G401 (cell line): ENCODE measurements at regions not wholly inside any gene's neighbourhood (a gene's known extent, or its start where the extent isn't known, plus 50 kb on each side); places are given as distances from the start of the nearest gene placed in this dataset.

ENCODE experiments used
- DNase-seq: peaks from one replicate; pipeline ENCODE4 v3.0.0-alpha.2; 2015; ENCODE audit warnings: low spot score
- in situ Hi-C: cut with HindIII; loops from 2 replicates; pipeline ENCODE4 v1.10.0; 2016; ENCODE audit warnings: low sequenced_read_pairs, mixed read lengths

DNA sequence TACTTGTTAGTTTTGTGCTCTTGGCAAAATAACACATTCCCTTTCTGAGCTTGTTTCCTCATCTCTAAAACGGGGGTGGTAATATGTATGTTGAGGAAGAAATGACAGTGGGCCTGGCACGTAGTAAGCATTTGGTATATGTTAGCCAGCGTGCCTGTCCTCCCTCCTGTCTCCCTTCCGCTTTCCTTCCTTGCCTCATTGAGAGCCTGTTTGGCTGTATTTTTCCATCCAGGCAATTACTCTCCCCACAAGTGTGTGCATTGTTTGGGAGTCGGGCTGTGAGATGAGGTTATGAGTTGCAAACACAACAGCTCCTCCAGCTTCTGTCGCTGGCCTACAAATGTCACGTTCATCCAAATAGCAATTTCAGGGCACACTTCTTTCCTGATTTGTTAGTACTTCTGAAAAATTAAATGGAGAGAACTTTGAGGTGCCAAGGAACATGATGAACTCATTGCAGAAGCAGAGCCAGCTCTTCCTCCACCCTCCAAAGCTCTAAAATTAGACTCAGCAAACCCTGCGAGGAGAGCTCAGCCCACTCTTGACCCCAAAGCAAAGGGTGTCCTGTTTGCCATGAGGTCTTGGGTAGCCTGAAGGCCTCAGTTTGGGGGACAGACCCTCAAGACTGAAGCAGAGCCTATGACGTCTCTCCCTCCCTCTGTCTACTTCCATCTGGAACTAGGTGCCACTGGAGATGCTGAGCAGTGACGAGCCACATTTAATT, 50.7 kb upstream of the TOX2 start:
- peak; percentile 43 for DNase-seq
- in situ Hi-C loops = no loop called here

DNA sequence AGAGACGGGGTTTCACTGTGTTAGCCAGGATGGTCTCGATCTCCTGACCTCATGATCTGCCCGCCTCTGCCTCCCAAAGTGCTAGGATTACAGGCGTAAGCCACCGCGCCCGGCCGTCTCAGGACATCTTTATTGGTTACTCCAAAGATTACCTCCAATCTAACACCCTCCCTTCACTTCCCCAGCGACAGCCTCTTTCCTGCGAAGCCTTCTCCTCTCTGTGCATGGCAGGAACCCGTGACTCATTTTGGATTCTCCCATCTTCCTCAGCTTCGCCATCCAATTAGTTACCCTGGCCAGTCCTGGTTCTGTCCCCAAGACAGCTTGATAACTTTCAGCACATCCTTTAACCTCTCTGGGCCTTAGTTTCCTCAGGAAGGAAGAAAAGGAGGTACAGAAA, 51.3 kb upstream of the TOX2 start:
- DNase-seq = no peak
- in situ Hi-C loops = no loop called here

DNA sequence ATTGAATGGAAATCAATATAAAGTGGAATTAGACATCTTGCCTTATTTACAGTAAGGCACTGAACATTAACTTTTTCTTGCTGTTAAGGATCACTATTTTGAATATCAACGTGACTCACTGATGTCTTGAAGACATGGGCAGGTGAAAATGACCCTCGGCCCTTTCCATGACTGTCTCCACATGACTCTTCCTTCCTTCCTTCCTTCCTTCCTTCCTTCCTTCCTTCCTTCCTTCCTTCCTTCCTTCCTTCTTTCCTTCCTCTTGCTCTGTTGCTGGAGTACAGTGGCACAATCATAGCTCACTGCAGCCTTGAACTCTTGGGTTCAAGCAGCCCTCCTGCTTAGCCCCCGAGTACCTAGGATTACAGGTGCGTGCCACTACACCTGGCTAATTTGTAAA, 52.2 kb upstream of the TOX2 start:
- no peak for DNase-seq
- in situ Hi-C loops = no loop called here

DNA sequence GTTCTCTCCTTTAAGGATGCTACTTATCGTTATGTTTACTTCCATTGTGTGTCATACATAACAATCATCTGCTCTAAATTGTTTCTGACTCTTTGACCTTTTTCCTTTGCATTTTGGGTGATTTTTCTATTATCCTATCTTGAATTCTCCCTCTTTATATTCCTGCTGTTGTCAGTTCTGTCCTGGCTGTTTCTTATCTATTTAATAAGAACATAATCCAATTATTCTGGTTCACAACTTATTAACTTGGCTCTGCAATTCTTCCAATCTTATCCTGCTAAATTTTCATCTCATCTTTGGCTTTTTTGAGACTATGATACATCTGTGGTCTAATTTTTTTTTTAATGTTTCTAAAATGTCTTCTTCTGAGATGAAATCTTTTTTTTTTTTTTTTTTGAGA, 54.7 kb upstream of the TOX2 start:
- in situ Hi-C loops = no loop called here
- no peak for DNase-seq

DNA sequence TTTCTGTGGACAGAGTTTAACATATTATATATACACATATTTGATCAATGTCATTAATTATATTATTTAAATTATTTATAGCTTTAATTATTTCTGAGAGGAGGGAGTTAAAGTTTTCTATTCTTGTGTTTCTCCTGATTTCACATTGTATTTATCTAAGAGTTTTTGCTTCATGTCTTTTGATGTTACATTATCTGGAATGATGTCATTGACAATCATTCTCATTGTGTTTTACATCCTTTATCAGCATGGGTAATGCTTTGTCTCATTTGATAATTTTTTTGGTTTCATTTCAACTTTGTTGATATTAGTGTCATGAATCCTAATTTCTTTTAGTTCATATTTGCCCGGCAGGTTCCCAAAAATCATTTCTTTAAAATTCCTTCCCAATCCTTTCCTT, 56.7 kb upstream of the TOX2 start:
- no peak for DNase-seq
- in situ Hi-C loops = no loop called here

DNA sequence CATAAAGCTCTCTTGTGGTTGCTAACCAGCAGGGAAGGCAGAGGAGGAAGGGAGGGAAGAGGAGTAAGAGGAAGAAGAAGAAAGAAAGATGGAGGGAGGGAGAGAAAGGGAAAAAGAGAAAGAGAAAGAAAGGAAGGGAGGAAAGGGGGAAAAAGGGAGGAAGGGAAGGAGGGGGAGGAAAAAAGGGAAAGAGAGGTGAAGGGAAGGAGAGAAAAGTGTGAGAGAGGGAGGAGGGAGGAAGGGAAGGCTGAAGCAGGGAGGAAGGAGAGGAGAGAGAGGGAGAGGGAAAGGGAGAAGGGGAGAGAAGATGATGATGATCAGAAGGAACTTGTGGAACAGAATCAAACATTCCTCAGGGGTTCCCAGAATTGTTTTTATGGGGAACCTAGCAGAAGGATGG, 57.5 kb upstream of the TOX2 start:
- no peak for DNase-seq
- in situ Hi-C loops = no loop called here

DNA sequence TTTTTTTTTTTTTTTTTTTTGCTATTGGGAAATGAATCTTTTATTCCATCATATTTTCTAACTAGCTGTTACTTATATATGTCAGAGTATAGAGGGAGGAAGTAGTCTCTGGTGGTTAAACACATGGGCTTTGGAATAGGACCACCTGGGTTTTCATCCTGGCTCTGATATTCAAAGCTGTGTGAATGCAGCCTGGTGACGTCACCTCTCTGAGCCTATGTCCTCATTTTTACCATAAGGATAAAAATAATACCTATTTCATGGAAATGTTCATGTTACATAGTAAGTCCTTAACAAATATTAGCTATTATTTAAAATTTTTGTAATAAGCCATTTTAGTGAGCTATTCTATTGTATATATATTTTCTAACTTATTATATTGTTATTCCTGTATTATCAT, 58.8 kb upstream of the TOX2 start:
- in situ Hi-C loops = no loop called here
- no peak for DNase-seq

DNA sequence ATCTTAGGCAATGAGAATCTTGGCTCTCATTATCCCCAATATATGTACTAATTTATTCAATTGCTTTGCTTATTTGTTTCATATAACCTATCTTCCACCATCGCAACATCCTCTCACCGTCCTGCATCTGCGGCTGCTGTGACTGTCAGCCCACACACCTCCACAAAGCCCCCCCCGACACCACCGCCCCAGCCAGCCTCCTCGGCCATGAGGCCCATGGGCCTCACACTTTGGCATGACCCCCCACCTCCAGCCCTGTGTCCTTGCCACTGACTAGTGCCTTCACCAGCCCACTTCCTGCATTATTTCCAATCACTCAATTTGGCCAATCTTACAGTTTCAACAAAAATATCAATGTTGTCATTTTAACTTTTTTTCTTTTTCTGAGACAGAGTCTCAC, 60.7 kb upstream of the TOX2 start:
- DNase-seq = no peak
- in situ Hi-C loops = no loop called here

DNA sequence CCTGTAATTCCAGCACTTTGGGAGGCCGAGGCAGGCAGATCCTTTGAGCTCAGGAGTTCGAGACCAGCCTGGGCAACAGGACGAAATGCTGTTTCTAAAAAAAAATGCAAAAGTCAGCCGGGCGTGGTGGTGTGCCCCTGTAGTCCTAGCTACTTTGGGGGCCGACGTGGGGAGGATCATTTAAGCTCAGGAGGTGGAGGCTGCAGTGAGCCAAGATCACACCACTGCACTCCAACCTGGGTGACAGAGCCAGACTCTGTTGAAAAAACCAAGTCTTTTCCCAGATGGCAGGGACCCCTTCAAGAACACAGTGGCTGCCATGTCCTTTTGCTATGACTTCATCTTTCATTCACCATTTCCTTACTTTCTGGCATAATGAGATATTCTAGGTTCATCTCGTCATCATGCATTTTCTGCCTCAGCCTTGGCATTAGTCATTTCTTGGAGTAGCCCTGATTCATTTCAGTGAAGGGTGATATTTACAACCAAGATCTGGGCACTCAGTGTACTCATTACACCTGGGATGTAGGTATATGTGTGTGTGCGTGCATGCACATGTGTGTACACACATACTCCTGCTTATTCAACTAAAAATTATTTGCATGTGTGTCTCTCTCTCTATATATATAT, 61.4 kb upstream of the TOX2 start:
- in situ Hi-C loops = no loop called here
- no peak for DNase-seq

DNA sequence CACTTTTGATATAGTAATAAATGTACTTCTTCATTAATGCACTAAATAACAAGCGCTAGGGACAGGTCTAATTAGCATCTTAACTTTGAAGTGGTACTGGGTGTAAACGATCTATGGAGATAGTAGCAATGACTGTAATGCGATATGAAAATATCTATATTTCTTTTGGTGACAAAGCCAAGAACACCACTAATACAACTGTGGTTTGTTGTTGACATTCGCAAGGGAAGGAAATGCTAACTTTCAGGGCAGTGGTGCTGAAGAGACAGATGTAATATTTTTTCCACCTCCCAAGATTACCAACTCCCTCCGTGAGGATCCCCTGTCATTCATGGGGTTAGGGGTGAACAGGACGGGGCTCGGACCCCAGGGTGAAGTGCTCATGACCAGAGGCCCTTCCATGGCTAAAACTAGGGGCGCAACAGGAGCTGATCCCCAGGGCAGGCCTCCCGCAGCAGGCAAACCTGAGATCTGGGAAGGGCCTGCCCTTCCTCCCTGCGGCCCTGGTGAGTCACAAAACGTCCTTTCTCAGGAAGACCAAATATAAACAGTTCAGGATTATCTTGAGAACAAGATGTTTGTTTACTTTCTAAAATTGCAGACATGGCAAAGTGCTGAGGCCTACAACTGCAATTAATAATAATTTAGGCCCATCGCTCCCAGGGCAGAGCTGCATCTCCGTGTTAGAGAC, 65.0 kb upstream of the TOX2 start:
- DNase-seq = no peak
- in situ Hi-C loops = no loop called here

DNA sequence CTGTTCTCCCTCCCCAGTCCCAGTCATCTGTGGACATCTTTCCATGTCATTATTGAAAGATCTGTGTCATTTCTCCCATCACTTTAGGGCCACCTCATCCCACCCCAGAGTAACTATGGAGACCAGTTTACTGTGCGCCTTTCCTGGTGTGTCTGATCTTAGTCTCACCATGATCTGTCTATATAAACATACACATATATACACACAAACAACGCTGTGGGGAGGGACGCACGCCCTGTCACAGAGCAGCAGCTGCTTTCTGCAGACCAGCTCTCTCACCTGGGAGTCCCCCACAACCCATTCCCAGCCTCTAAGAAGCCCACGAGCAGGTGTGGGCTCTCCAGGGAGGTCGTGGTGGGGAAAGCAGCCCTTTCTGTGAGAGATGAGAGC, 68.1 kb upstream of the TOX2 start:
- DNase-seq = no peak
- in situ Hi-C loops = no loop called here

DNA sequence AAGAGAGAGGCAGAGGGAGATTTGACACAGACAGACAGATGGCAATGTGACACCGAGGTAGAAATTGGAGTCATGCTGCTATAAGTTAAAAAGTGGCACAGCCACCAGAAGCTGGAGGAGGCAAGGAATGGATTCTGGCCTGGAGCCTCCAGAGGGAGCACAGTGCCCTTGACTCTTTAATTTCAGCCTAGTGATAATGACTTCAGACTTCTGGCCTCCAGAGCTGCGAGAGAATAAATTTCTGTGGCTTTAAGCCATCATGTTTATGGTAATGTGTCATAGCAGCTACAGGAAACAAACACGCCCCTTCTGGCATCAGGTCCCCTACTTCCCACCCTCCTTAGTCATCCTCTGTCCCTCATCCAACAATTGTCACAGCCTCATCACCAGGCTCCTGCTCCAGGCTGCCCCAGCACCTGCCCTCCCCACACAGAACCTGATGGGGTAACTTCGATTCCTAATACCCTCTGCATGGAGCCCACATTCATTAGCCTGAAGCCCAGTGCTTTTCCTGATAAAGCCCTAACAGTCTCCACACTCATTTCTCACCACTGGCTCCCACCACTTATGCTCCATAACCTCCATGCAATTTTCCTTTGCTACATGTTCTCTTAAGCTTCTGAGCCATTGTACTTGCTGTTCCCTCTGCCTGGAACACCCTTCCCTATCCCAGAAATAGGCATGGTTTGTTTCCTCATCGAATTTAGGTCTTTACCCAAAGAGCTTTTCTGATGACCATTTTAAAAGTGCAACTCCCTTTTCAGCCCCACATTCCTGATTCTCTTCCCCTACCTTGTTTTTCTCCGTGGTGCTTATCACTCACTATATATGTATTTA, 69.7 kb upstream of the TOX2 start:
- in situ Hi-C loops = no loop called here
- DNase-seq = peak; percentile 44

DNA sequence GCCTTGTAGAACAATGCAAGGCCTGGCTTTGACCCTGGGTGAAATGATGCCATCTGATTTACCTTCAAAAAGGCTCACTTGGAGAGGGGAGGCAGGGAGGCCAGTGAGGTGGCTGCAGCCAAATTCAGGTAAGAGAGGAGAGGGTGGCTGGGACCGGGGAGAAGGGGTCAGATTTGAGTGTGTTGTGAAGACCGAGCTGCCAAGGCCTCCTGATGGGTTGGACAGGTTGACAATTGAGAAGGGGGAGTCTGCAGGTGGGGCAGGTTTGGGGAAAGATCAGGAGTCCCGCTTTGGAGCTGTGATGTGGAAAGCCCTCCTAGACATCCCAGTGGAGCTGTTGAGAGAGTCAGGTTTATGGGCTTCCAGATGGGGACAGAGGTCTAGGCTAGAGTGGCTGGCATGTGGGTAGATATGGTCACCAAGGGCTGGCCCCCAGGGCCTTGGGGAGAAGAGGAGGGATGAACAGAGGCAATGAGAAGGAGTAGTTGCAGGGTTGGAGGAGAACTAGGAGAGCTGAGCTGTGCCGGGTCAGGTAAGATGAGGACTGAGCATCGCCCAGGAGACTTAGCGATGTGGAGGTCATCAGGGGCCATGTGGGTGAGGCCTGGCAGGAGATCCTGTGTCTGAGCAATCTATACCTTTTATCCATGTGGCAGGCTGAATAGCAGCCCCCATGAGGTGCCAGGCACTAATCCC, 70.5 kb upstream of the TOX2 start:
- in situ Hi-C loops = no loop called here
- DNase-seq = no peak

DNA sequence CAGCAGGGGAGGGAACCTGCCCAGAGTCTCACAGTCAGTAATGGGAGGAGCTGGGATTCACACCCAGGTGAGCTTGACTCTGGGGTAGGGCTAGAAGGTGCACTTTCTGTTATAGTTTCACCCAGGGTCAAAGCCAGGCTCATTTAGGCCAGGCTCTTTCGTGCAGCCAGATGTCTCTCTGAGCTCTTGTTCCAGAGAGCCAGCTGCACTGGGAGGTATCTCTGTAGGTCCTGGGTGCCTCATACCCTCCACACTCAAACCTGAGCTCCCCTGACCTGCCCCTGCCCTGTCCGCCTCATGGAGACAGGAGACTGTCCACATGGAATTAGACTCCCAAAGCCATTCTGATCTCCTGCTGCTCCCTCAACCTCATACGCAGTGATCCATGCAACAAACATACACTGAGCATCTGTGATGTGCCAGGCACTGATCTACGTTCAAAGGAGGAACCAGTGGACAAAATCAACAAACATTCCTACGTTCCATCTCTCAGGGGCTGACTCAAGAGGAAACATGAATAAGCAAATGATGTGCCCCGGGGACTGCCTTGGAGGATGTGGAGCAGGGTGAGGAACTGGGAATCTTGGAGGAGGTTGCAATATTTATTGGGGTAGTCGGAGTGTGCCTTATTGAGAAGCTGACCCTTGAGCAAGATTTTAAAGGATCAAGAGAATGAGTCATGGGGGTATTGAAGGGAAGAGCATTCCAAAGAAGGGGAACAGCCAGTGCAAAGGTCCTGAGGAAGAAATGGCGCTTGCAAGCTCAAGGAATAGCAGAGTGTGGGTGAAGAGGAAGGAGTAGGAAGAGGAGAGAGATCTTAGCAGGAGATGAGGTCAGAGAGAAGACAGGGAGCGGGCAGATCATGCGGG, 71.3 kb upstream of the TOX2 start:
- no peak for DNase-seq
- in situ Hi-C loops = no loop called here

DNA sequence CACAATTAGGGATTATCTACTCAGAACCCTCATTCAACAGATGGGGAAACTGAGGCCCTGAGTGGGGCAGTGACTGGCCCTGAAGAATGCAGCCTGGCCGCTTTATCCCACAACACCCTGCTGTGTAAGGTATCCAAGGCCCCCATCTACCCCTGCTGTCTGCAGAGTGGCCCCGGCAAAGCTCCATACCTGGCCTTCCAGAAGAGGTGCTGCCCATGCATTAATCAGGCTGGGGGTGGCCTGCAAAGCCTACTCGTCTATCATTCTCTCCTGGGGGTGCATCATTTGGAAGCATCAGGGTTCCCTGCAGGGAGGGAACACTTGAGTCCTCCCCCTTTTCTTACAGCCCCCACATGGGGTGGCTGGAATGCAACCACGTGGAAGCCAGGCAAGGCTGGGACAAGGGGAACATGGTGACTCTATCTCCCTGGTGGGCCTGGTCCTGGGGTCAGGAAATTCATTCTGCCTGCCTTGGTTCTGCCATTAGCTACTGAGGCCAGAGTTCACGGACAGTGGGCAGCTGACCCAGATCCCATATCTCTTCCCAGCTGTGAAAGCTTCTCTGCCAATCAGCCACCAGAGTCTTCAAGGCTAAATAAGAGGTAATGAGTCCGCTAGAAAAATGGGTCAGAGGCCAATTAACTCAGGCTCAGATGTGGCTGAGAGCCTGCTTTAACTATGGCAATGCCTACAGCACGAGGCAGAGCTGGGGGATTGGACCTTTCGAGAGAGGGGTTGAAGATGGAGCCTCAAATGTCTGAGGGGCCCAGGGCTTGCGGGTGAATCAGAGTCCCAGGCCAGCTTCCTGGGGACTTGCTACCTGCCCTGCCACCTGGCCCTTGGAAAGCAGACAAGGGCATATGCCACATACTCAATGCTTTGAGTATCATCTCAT, 72.3 kb upstream of the TOX2 start:
- in situ Hi-C loops = no loop called here
- DNase-seq = peak; percentile 45

DNA sequence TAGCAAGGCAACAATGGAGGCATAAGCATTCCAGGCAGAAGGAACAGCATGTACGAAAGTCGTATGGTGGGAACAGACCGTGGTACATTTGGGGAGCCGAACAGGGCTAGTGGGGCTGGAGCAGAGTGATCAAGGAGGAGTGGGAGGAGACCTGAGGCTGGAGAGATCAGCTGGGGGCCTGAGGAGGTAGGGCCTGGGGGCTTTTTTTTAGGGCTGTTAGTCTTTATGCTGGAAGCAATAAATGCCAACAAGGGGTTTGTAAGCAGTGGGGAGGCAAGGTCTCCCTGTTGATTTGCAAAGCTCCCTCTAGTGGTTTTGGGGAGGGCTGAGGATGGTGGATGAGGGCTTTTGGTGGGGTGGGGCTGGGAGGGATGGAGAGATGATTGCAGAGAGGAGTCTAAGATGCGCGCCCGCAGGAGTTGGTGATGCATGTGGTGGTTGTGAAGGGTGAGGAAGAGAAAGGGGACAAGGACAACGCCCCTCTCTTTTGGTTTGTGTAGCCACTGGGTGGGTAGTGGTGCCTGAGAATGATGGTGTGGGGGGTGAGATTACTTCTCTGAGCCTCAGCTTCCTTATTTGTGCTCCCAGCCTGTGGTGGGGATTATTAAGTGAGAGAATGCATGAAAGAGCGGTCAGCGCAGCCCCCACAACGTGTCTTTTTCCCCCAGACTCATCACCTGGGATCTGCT, 74.1 kb upstream of the TOX2 start:
- in situ Hi-C loops = no loop called here
- no peak for DNase-seq

DNA sequence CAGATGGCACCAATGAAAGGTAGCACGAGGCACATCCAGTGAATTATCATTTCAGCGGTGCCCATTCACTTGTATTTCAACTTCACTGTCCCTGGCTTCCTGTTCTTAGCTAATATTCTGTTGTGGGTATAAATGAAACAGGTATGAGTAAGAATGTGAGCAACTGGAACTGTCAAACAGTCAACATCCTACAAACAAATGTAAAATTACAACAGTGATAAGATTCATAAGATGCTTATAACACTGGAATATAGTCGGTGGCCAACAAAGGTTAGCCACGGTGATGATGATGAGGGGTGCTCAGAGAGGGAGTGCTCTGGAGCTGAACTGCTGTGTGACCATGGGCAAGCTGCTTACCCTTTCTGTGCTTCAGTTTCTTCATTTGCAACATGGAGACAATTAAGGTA, 74.9 kb upstream of the TOX2 start:
- in situ Hi-C loops = no loop called here
- DNase-seq = no peak
